ENCODE measurements at regions not wholly inside any gene's neighbourhood (a gene's known extent, or its start where the extent isn't known, plus 50 kb on each side); places are given as distances from the start of the nearest gene placed in this dataset.
"Not testable (repeated sequence)": the region's sequence is repeated elsewhere in the genome, so short reads cannot be mapped to it uniquely, and the experiment has no call there.

DNA sequence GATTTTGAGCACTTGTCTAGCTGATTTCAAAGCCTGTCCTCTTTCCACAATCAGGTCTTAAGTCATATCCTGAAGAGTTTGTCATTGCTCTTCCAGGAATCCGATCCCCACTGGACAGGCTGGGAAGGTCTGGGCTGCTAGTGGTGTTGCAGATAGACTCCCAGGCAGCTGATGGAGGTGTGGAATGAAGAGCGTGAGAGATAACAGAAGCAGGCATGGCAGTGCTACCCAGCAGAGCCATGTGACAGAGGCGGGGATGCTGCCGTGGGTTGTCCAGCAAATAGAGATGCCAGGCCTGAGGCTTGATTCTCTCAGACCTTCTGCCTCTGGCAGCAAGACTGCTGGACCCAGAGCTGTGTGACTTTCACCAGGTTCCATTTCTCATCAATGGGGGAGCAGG is 116.5 kb upstream of the EEPD1 start:
- DNase-seq (ENCODE audit: low read depth in 4 of 4, low spot score in 1 of 4), result no peak

GRCh38 chr7:36037121-36037662 is 115.9 kb upstream of the EEPD1 start:
- DNase-seq (ENCODE audit: low read depth in 4 of 4, low spot score in 1 of 4), result no peak

GRCh38 chr7:36038063-36038721 is 114.9 kb upstream of the EEPD1 start:
- no peak for DNase-seq (ENCODE audit: low read depth in 4 of 4, low spot score in 1 of 4)

DNA sequence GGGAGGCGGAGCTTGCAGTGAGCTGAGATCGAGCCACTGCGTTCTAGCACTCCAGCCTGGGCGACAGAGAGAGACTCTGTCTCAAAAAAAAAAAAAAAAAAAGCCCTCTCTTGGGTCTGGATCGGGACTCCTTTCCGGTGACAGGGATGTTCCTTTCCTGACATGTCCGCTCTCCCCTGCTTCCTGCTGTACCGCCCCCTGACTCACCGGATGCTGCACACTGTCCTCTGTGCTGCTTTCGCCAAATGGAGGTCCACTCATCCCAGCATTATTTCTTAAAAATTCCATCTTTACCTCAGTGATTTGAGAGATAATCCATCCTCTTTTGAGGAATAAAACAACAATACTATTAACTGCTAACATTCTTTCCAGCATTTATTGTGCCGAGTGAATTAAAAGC is 113.8 kb upstream of the EEPD1 start:
- no peak for DNase-seq (ENCODE audit: low read depth in 4 of 4, low spot score in 1 of 4)

- DNase-seq (ENCODE audit: low read depth in 4 of 4, low spot score in 1 of 4), result no peak
Measured at GRCh38 chr7:36039671-36040070, 113.4 kb upstream of the EEPD1 start.

DNA sequence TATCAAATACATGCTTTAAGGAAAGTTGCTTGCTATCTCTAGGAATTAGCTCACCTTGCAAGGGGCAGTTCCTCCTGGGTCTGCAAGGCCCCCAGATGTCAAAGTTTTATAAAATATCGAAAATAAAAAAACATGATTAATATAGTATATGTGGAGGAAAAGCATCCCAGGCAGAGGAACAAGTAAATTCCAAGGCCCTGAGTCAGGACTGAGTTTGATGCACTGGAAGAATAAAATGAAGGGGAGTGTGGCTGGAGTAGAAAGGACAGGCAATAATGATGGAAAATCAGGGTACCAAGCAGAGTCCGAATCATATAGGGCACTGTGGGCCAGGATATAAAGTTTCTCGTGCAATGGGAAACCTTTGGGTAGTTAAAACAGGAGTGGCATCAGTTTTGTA is 112.4 kb upstream of the EEPD1 start:
- DNase-seq (ENCODE audit: low read depth in 4 of 4, low spot score in 1 of 4), result no peak

DNA sequence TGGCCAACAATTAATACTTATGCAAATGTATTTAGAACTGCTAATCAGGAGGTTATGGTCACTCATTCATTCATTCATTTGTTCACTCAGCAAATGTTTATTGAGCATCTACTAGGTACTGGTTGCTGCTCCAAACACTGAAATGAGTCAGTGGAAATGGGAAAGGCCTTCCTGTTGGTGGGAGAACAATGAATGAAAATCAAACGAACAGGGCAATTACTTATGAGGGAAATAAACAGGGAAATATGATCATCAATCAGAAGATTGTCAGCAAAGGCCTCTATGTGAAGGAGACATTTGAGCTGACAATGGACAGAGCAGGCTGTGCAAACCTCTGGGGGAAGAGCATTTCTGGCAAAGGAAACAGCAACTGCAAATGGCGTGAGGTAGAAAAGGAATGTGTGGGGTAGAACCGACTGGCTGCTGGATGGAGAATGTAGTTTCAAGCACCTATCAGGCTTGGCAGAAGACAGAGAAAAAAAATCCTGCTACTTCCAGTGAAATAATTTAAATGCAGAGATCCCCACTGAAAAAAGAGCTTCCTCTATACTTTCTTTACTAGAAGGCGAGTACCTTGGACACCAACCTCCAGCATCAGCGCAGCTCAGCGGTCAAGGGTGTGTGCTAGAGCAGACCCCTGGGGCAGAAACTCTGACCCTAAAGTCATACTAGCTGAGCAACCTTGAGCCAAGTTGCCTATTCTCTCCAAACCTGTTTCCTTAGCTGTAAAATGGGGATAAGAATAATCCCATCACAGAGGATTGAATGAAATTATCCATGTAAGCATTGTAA is 108.8 kb upstream of the EEPD1 start:
- no peak for DNase-seq (ENCODE audit: low read depth in 4 of 4, low spot score in 1 of 4)

DNA sequence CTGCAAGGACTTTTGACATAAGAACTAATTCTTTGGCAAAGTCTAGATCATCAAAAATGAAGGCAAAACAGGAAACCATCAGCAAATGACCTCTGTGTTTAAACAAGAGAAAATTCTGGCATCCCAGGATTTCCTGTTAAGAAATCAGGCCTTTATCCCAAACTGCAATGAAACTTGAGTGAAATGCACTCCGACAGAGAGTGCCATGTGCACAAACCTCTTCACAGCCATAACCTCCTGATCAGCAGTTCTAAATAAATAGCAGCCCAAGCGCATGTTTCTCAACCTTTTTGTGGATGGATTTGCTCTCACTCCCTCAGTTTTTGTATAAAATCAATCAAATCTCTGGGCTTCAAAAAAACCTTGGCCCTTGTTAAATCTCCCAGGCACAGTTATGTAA is 107.7 kb upstream of the EEPD1 start:
- no peak for DNase-seq (ENCODE audit: low read depth in 4 of 4, low spot score in 1 of 4)

DNA sequence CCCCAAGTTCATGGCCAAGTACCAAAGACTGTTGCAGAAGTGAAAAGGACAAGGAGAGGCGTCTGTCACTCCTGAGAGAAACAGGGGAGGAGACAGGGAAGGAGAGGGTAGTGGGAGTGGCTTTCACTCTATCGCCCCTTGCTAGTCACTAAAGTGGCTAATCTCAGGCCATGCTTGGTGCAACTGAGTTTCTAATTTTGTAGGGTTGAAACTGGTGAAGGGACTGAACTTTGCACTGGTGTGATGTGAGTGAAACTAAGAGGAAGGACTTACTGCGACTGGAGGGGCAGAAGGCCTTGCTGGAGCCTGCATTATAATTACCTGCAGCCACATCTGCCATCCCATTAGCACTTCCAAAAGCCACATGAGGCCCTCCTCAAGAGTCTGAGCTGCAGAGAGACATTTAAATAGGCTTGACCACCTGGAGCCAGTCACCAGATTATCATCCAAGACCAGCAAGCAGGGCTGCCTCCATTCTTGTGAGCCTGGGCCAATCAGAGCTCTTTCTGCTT is 107.2 kb upstream of the EEPD1 start:
- no peak for DNase-seq (ENCODE audit: low read depth in 4 of 4, low spot score in 1 of 4)

DNA sequence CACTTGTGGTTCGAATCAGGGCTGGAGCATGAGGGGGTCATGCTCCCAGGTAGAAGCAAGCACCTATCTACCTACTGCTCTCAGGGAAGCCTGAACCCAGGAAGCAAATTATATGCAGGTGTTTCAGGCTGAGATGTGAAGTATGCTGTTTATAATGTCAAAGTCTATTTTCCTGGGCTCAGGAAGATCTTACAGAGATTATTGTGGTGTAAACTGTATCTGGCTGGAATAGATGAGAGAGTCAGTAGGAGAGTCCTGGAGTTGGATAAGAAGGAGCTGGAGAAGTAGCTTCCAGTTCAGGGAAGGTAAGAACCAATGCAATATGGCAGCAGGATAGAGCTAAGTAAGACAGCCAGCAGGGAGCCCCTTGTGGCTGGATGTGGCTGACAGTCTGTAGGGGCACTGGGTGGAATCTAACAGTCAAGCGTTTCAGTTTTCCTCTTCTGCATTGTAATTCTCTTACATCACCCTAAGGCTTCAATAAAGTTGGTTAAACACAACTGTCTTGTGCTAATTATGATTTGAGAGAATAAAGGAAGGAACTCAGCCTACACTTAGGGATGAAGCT is 105.9 kb upstream of the EEPD1 start:
- no peak for DNase-seq (ENCODE audit: low read depth in 4 of 4, low spot score in 1 of 4)

GRCh38 chr7:36048141-36048901 is 104.7 kb upstream of the EEPD1 start:
- no peak for DNase-seq (ENCODE audit: low read depth in 4 of 4, low spot score in 1 of 4)

DNA sequence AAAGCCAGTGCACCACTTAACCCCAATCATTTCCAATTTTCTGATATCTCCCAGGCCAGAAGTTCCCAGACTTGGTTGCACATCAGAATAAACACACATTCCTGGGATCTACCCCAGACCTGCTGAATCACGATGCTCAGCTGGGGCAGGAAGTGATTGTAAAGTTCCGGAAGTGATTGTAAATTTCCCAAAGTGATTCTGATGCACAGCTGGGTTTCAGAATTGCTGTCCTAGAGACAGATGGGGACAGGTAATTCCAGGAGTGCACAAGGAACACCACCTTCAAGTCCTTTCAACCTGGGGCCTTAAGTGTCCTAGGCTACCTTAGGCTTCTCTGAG is 104.2 kb upstream of the EEPD1 start:
- DNase-seq (ENCODE audit: low read depth in 4 of 4, low spot score in 1 of 4), result no peak

DNA sequence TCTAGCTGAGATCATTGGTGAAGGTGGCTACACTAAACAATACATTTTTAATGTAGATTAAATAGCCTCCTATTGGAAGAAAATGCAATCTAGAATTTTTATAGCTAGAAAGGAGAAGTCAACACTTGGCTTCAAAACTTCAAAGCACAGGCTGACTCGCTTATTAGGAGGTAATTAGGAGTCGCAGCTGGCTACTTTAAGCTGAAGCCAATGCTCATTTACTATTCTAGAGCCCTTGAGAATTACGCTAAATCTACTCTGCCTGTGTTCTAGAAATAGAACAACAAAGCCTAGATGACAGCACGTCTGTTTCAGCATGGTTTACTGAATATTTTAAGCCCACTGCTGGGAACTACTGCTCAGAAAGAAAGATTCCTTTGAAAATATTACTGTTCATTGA is 101.6 kb upstream of the EEPD1 start:
- DNase-seq (ENCODE audit: low read depth in 4 of 4, low spot score in 1 of 4), result no peak

DNA sequence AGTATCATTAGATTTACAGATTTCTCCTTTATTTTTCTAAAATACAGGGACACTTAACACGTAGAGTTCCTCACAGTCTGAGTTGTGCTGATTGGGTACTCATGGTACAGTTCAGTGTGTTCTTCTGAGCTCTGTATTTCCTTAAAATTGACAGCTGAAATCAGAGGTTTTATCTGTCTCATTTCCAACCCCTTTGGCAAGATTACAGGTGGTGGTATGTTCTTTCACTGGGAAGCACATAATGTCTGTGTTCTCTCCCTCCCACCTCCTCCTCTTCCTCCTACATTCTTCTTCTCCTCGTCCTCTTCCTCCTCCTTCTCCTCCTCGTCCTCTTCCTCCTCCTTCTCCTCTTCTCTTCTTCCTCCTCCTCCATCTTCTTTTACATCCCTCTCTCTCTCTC is 99.5 kb upstream of the EEPD1 start:
- no peak for DNase-seq (ENCODE audit: low read depth in 4 of 4, low spot score in 1 of 4)

GRCh38 chr7:36054637-36055036 is 98.4 kb upstream of the EEPD1 start:
- DNase-seq (ENCODE audit: low read depth in 4 of 4, low spot score in 1 of 4), result no peak

GRCh38 chr7:36055207-36055606 is 97.8 kb upstream of the EEPD1 start:
- DNase-seq (ENCODE audit: low read depth in 4 of 4, low spot score in 1 of 4), result no peak

DNA sequence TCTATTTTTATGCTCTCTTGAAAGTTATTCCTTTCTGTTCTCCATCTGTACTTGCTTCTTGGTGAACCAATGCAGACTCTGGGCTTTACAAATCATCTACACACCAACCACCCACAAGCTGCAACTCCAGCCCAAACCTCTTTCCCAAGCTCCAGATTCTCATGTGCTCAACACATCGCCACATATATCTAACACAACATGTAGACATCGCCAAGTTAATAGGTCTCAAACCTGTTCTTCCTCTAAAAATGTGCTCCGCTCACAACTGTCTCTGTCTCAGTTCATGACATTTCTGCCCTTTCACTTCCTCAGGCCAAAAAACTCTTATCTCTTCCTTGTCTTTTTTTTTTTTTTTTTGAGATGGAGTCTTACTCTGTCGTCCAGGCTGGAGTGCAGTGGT is 95.7 kb upstream of the EEPD1 start:
- no peak for DNase-seq (ENCODE audit: low read depth in 4 of 4, low spot score in 1 of 4)

- DNase-seq (ENCODE audit: low read depth in 4 of 4, low spot score in 1 of 4), result no peak
Measured at GRCh38 chr7:36058020-36058592, 94.9 kb upstream of the EEPD1 start.

DNA sequence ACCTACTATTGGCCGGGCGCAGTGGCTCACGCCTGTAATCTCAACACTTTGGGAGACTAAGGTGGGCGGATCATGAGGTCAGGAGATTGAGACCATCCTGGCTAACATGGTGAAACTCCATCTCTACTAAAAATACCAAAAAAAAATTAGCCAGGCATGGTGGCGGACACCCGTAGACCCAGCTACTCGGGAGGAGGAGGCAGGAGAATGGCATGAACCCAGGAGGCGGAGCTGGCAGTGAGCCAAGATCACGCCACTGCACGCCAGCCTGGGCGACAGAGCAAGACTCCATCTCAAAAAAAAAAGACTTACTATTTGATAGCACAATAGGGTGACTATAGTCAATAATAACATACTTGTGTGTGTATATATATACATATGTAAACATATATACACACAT is 92.7 kb upstream of the EEPD1 start:
- not testable (repeated sequence) for DNase-seq (ENCODE audit: low read depth in 4 of 4, low spot score in 1 of 4)

GRCh38 chr7:36062154-36062815 is 90.8 kb upstream of the EEPD1 start:
- DNase-seq (ENCODE audit: low read depth in 4 of 4, low spot score in 1 of 4), result no peak

DNA sequence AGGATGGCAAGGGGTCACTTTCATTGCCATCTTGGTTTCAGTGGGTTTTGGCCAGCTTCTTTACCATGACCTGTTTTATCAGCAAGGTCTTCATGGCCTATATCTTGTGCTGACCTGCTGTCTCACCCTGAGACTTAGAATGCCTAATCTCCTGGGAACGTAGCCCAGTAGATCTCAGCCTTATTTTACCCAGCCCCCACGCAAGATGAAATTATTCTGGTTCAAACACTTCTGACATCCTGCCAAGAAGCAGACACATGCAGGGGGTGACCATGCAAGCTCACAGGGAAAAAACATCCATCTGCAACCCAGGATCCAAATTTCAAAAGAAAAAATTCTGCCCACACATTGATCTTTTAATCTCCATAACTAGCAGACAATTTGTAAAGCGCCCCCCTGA is 88.4 kb upstream of the EEPD1 start:
- no peak for DNase-seq (ENCODE audit: low read depth in 4 of 4, low spot score in 1 of 4)
